Hematopoietic multipotent progenitor cell (in vitro differentiated cells): ENCODE measurements at regions not wholly inside any gene's neighbourhood (a gene's known extent, or its start where the extent isn't known, plus 50 kb on each side); places are given as distances from the start of the nearest gene placed in this dataset.

Experiments used
- DNase-seq, 3 donors: peaks; one replicate each; pipeline ENCODE4 v3.0.0-alpha.2; 2011 to 2015; ENCODE audit warnings: low read depth in 2 of 3, low spot score in 2 of 3

- peak in 2 of 3 donors; percentile 44 to 76 for DNase-seq
Measured at GRCh38 chr2:17309741-17310339, 208.4 kb downstream of the RAD51AP2 start.

GRCh38 chr2:17309181-17309580 is 209.1 kb downstream of the RAD51AP2 start:
- DNase-seq = no peak

GRCh38 chr2:17306706-17307105 is 211.5 kb downstream of the RAD51AP2 start:
- no peak for DNase-seq

GRCh38 chr2:17306219-17306618 is 212.0 kb downstream of the RAD51AP2 start:
- no peak for DNase-seq

GRCh38 chr2:17303521-17303920 is 214.7 kb downstream of the RAD51AP2 start:
- DNase-seq = no peak

- no peak for DNase-seq
Measured at GRCh38 chr2:17303054-17303453, 215.2 kb downstream of the RAD51AP2 start.

GRCh38 chr2:17302281-17302680 is 216.0 kb downstream of the RAD51AP2 start:
- no peak for DNase-seq

- DNase-seq = no peak
Measured at GRCh38 chr2:17301437-17301836, 216.8 kb downstream of the RAD51AP2 start.

- DNase-seq = no peak
Measured at GRCh38 chr2:17299891-17300540, 218.2 kb downstream of the RAD51AP2 start.

GRCh38 chr2:17298453-17298852 is 219.8 kb downstream of the RAD51AP2 start:
- no peak for DNase-seq

- no peak for DNase-seq
Measured at GRCh38 chr2:17296686-17297085, 221.6 kb downstream of the RAD51AP2 start.

GRCh38 chr2:17289669-17290068 is 228.6 kb downstream of the RAD51AP2 start:
- no peak for DNase-seq

- peak in 1 of 3 donors; percentile 20 for DNase-seq
Measured at GRCh38 chr2:17287183-17287582, 231.1 kb downstream of the RAD51AP2 start.

GRCh38 chr2:17282826-17283225 is 235.4 kb downstream of the RAD51AP2 start:
- no peak for DNase-seq

GRCh38 chr2:17282245-17282644 is 236.0 kb downstream of the RAD51AP2 start:
- DNase-seq = no peak

GRCh38 chr2:17276220-17276619 is 242.0 kb downstream of the RAD51AP2 start:
- no peak for DNase-seq

- DNase-seq = no peak
Measured at GRCh38 chr2:17272652-17273525, 245.4 kb downstream of the RAD51AP2 start.

- no peak for DNase-seq
Measured at GRCh38 chr2:17272170-17272569, 246.1 kb downstream of the RAD51AP2 start.

GRCh38 chr2:17271416-17271815 is 246.8 kb downstream of the RAD51AP2 start:
- no peak for DNase-seq

GRCh38 chr2:17270894-17271293 is 247.3 kb downstream of the RAD51AP2 start:
- DNase-seq = no peak

- DNase-seq = no peak
Measured at GRCh38 chr2:17263570-17263968, 254.7 kb downstream of the RAD51AP2 start.
